H1 (cell line): ENCODE measurements at regions not wholly inside any gene's neighbourhood (a gene's known extent, or its start where the extent isn't known, plus 50 kb on each side); places are given as distances from the start of the nearest gene placed in this dataset.

Experiments used
- BRCA1 ChIP-seq: IDR thresholded peaks from 2 replicates; pipeline ENCODE4 v1.6.1; 2012; ENCODE audit warnings: low read depth, low read length, improper control_type of control experiment
- EZH2 ChIP-seq: fragments of 200-600 bp; sonication (generic); IDR thresholded peaks from 2 replicates; pipeline ENCODE4 v1.7.1; 2012; ENCODE audit warnings: low read depth, mild to moderate bottlenecking, moderate library complexity, low read length, inconsistent platforms; ENCODE audit not compliant: severe bottlenecking
- POLR2A ChIP-seq, 2 experiments: IDR thresholded peaks; 1 replicate in 1 of 2; 2 replicates in 1 of 2; pipeline ENCODE4 v1.6.1; 2011; ENCODE audit warnings: low read depth in 2 of 2, low read length in 2 of 2, mild to moderate bottlenecking in 2 of 2; ENCODE audit errors: control extremely low read depth in 1 of 2
- POLR2AphosphoS5 ChIP-seq: IDR thresholded peaks from 2 replicates; pipeline ENCODE4 v1.6.1; 2011; ENCODE audit warnings: low read depth, low read length
- USF2 ChIP-seq: IDR thresholded peaks from 2 replicates; pipeline ENCODE4 v1.6.1; 2011; ENCODE audit warnings: low read length, improper control_type of control experiment
- YY1 ChIP-seq: IDR thresholded peaks from 2 replicates; pipeline ENCODE4 v1.6.1; 2011; ENCODE audit warnings: low read depth, mild to moderate bottlenecking, low read length

GRCh38 chr14:86915406-86915805, 1077.6 kb downstream of the GALC start:
- TF ChIP-seq USF2 (no peak), EZH2 (no peak), POLR2AphosphoS5 (no peak), POLR2A (IDR thresholded peaks at IDR 0.05; ENCODE audit: control extremely low read depth in 1 of 2, low read depth in 2 of 2, low read length in 2 of 2) (no peak), YY1 (no peak), BRCA1 (no peak)
